ENCODE measurements at regions not wholly inside any gene's neighbourhood (a gene's known extent, or its start where the extent isn't known, plus 50 kb on each side); places are given as distances from the start of the nearest gene placed in this dataset.

DNA sequence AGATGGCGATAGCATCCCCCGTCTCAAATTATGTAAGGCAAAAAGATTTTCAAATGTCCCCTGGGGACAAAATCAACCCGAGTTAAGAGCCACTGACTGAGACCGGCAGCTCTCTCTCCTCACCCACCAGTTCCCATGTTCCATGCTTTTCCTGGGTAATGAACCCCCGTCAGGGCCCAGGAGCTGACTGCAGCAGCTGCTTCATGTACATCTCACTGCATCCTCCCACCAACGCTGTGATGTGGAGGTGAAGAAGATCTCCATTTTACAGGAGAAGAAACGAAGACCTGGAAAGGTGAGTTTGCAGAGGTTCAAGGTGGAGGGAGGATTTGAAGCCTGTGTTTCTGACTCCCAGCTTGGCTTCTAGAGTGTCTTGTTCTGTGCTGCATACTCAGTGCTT lies 481.1 kb downstream of the MIAT start:
- H3K4me3 ChIP-seq (ENCODE audit: low read length): no peak overlapping the region
- TF ChIP-seq, protein P1, sequence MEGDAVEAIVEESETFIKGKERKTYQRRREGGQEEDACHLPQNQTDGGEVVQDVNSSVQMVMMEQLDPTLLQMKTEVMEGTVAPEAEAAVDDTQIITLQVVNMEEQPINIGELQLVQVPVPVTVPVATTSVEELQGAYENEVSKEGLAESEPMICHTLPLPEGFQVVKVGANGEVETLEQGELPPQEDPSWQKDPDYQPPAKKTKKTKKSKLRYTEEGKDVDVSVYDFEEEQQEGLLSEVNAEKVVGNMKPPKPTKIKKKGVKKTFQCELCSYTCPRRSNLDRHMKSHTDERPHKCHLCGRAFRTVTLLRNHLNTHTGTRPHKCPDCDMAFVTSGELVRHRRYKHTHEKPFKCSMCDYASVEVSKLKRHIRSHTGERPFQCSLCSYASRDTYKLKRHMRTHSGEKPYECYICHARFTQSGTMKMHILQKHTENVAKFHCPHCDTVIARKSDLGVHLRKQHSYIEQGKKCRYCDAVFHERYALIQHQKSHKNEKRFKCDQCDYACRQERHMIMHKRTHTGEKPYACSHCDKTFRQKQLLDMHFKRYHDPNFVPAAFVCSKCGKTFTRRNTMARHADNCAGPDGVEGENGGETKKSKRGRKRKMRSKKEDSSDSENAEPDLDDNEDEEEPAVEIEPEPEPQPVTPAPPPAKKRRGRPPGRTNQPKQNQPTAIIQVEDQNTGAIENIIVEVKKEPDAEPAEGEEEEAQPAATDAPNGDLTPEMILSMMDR (conservative IDR thresholded peaks at IDR 0.05; ENCODE audit: low read length): no peak
- no peak for DNase-seq (ENCODE audit: low read depth)

DNA sequence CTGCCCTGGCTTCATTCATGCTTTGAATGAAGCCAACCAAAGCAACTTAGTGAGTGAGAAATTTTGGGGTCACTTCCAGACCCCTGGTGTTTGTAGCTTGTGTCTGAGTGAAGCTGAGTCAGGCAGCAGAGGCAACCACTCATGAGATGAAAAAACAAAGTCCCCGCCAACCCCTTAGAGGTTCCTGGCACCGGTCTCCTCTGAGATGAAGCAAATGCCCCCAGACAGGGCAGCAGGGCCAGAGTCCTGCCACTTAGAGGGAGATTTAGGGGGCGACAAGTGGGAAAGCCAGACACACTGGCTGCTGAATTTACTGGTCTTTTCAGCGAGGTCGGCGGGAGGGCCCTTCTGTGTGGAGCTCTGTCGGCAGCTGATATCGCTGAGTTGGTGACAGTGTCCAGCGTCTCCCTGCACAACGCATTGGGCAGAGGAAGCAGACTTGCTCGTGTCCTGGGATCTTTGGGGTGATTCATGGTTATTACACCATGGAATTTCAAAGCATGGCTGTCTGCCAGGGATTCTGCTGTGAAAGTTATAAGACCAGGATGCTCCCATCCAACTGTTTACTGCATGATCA lies 482.6 kb downstream of the MIAT start:
- DNase-seq (ENCODE audit: low read depth): peak; percentile 89
- TF ChIP-seq, protein P1 (conservative IDR thresholded peaks at IDR 0.05; ENCODE audit: low read length): no peak
- H3K4me3 ChIP-seq (ENCODE audit: low read length): no peak overlapping the region

DNA sequence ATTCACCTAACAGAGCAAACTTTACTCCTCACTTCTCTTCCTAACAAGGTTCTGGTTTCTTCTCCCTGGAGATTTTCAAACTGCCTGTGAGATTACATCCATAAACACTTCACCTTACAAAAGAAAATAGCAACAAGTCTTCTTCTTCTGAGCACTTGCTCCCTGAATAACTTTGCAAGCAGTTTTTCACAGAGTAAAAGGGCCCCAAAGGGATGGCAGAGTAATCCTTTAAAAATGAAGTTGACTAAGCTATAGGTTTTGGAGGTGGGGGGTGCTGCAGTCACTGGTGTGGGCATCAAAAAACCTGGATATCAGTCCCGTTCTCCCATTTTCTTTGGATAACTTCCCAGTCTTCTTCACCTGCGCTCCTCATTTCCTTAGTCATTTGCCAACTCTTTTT lies 484.9 kb downstream of the MIAT start:
- TF ChIP-seq, protein P1 (conservative IDR thresholded peaks at IDR 0.05; ENCODE audit: low read length): no peak
- H3K4me3 ChIP-seq (ENCODE audit: low read length): no peak overlapping the region
- DNase-seq (ENCODE audit: low read depth): no peak

DNA sequence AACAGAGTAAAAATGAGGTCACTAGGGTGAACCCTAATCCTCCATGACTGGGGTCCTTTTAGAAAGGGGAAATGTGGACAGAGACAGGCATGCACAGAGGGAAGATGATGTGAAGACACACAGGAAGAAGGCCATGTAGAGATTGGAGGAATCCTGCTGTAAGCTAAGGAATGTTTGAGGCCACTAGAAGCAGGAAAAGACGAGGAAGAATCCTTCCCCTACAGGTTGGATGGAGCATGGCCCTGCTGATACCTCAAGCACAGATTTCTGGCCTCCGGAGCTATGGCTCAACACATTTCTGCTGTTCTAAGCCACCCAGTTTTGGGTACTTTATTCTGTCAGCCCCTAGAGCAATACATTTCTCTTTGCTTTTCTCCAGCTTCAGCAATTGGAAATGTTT lies 486.9 kb downstream of the MIAT start:
- DNase-seq (ENCODE audit: low read depth): peak; percentile 30
- no peak overlapping the region for H3K4me3 ChIP-seq (ENCODE audit: low read length)
- TF ChIP-seq, protein P1 (conservative IDR thresholded peaks at IDR 0.05; ENCODE audit: low read length): peak; percentile 40

DNA sequence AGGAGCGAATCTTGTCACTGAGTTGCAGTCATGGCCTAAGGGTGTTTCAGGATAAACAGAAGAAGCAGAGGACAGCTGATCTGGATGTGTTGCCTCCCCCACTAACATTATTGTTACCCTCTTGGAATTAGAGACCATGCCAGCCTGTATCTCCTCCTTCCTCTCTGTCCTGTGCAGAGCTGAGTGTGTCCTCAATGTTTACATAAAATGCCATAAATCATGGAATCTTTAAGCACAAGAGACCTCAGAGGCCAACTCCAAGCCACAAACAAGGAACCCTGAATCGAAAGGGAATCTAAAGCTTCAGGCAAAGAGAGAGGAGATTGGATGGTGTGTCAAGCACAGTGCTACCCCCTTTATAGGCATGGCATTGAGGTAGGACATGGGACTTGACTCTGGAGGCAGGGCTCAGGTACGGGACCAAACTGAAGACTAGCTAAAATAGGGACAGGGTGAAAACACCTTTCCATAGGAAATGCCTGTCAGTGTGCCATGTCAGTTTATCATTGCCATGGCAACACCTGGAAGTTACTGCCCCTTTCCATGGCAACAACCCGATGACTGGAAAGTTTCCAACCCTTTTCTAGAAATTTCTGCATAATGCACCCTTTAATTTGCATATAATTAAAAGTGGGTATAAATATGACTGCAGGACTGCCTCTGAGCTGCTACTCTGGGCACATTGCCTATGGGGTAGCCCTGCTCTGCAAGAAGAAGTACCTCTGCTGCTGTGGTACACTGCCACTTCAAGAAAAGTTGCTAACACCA lies 489.7 kb downstream of the MIAT start:
- H3K4me3 ChIP-seq (ENCODE audit: low read length): no peak overlapping the region
- TF ChIP-seq, protein P1 (conservative IDR thresholded peaks at IDR 0.05; ENCODE audit: low read length): no peak
- no peak for DNase-seq (ENCODE audit: low read depth)

DNA sequence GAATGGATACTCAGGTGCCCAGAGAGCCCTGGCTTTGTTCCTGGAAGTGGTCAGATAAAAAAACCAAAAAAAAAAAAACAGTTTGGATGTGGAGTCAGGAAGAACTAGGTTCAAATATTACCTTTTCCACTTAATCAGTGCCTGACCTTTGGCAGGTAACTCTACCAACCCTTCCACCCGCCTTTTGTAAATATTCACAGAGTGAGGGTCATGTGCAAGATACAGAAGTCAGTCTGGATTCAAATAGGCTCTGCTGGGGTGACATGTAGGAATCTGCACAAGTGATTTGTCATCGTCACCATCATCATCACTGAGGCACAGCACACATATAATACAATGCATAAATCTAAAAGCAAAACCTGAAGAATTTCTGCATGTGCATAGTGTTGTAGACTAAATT lies 490.7 kb downstream of the MIAT start:
- no peak overlapping the region for H3K4me3 ChIP-seq (ENCODE audit: low read length)
- no peak for DNase-seq (ENCODE audit: low read depth)
- TF ChIP-seq, protein P1 (conservative IDR thresholded peaks at IDR 0.05; ENCODE audit: low read length): no peak

DNA sequence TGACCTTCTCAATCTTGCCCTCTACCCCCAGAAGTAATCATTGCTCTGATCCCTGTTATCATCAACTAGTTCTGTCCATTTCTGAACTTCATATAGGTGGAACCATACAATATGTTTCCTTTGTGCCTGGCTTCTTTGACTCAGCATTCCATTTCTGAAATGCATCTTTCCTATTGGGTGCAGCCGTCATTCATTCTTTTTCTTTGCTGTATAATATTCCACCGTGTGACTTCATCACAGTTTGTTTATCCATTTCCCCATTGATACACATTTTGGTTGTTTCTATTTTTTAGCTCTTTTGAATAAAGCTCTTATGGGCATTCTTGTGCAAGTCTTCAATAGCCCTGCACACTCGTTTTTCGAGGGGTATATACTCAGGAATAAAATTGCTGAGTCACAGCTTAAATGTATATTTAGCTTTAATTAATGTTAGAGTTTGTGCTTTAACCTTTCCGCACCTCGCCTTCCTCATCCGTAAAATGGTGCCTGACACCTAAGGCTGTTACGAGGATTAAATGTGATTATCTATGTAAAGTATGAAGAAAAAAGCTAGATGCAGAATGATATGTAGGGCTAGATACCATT lies 491.6 kb downstream of the MIAT start:
- TF ChIP-seq, protein P1 (conservative IDR thresholded peaks at IDR 0.05; ENCODE audit: low read length): no peak
- no peak for DNase-seq (ENCODE audit: low read depth)

More for the DNA sequence above, 491.6 kb downstream of the MIAT start:
- no peak overlapping the region for H3K4me3 ChIP-seq (ENCODE audit: low read length)

All from AG10803 (cell line).